ENCODE measurements at regions not wholly inside any gene's neighbourhood (a gene's known extent, or its start where the extent isn't known, plus 50 kb on each side); places are given as distances from the start of the nearest gene placed in this dataset.
"Not testable (repeated sequence)": the region's sequence is repeated elsewhere in the genome, so short reads cannot be mapped to it uniquely, and the experiment has no call there.

GRCh38 chr19:56980326-56980725, 139.5 kb upstream of the USP29 start:
- DNase-seq: not testable (repeated sequence)

GRCh38 chr19:56980906-56981305, 138.9 kb upstream of the USP29 start:
- no peak for DNase-seq

GRCh38 chr19:56981440-56981839, 138.3 kb upstream of the USP29 start:
- not testable (repeated sequence) for DNase-seq

GRCh38 chr19:56983171-56983570, 136.6 kb upstream of the USP29 start:
- no peak for DNase-seq

- no peak for DNase-seq
Observed at GRCh38 chr19:56983804-56984203, 136.0 kb upstream of the USP29 start.

- no peak for DNase-seq
Observed at GRCh38 chr19:56986386-56986785, 133.4 kb upstream of the USP29 start.

- no peak for DNase-seq
Observed at GRCh38 chr19:56987184-56987583, 132.6 kb upstream of the USP29 start.

- DNase-seq: no peak
Observed at GRCh38 chr19:56988299-56988698, 131.5 kb upstream of the USP29 start.

GRCh38 chr19:56991912-56992311, 127.9 kb upstream of the USP29 start:
- no peak for DNase-seq

- DNase-seq: no peak
Observed at GRCh38 chr19:56993851-56994250, 125.9 kb upstream of the USP29 start.

GRCh38 chr19:56994251-56995017, 125.4 kb upstream of the USP29 start:
- DNase-seq: no peak

- DNase-seq: no peak
Observed at GRCh38 chr19:56995303-56995702, 124.5 kb upstream of the USP29 start.

GRCh38 chr19:57002195-57002601, 117.6 kb upstream of the USP29 start:
- no peak for DNase-seq

GRCh38 chr19:57002710-57003109, 117.1 kb upstream of the USP29 start:
- no peak for DNase-seq

- DNase-seq: no peak
Observed at GRCh38 chr19:57004418-57004817, 115.4 kb upstream of the USP29 start.

GRCh38 chr19:57008432-57008831, 111.4 kb upstream of the USP29 start:
- no peak for DNase-seq

- DNase-seq: no peak
Observed at GRCh38 chr19:57010541-57010940, 109.2 kb upstream of the USP29 start.

- no peak for DNase-seq
Observed at GRCh38 chr19:57016076-57016475, 103.7 kb upstream of the USP29 start.

GRCh38 chr19:57016491-57016890, 103.3 kb upstream of the USP29 start:
- no peak for DNase-seq

- no peak for DNase-seq
Observed at GRCh38 chr19:57025491-57025890, 94.3 kb upstream of the USP29 start.

- no peak for DNase-seq
Observed at GRCh38 chr19:57026476-57026875, 93.3 kb upstream of the USP29 start.

GRCh38 chr19:57027360-57027759, 92.4 kb upstream of the USP29 start:
- DNase-seq: no peak

- DNase-seq: no peak
Observed at GRCh38 chr19:57028804-57029525, 90.8 kb upstream of the USP29 start.

GRCh38 chr19:57031106-57031505, 88.7 kb upstream of the USP29 start:
- DNase-seq: no peak
